DND-41 (cell line): ENCODE measurements at regions not wholly inside any gene's neighbourhood (a gene's known extent, or its start where the extent isn't known, plus 50 kb on each side); places are given as distances from the start of the nearest gene placed in this dataset.

Experiments used
- EZH2 ChIP-seq: IDR thresholded peaks from 3 replicates; pipeline ENCODE4 v1.6.1; 2012; ENCODE audit warnings: borderline replicate concordance, low read depth, mild to moderate bottlenecking, moderate library complexity, low read length, inconsistent platforms; ENCODE audit not compliant: severe bottlenecking
- TF ChIP-seq, protein P1 (sequence below): IDR thresholded peaks from 2 replicates; pipeline ENCODE4 v1.5.1; 2012; ENCODE audit warnings: borderline replicate concordance, low read length, moderate library complexity, mild to moderate bottlenecking; ENCODE audit not compliant: poor library complexity, severe bottlenecking; ENCODE audit errors: extremely low read depth

- TF ChIP-seq, protein P1, sequence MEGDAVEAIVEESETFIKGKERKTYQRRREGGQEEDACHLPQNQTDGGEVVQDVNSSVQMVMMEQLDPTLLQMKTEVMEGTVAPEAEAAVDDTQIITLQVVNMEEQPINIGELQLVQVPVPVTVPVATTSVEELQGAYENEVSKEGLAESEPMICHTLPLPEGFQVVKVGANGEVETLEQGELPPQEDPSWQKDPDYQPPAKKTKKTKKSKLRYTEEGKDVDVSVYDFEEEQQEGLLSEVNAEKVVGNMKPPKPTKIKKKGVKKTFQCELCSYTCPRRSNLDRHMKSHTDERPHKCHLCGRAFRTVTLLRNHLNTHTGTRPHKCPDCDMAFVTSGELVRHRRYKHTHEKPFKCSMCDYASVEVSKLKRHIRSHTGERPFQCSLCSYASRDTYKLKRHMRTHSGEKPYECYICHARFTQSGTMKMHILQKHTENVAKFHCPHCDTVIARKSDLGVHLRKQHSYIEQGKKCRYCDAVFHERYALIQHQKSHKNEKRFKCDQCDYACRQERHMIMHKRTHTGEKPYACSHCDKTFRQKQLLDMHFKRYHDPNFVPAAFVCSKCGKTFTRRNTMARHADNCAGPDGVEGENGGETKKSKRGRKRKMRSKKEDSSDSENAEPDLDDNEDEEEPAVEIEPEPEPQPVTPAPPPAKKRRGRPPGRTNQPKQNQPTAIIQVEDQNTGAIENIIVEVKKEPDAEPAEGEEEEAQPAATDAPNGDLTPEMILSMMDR = no peak
- no peak for TF ChIP-seq EZH2
Measured at GRCh38 chr14:25180221-25180620, 130.3 kb upstream of the STXBP6 start.
